HG03457 (cell line): ENCODE measurements at regions not wholly inside any gene's neighbourhood (a gene's known extent, or its start where the extent isn't known, plus 50 kb on each side); places are given as distances from the start of the nearest gene placed in this dataset.
"Not testable (repeated sequence)": the region's sequence is repeated elsewhere in the genome, so short reads cannot be mapped to it uniquely, and the experiment has no call there.

Experiments used
- ATAC-seq: cut with Tn5 transposase; IDR thresholded peaks from one replicate; pipeline ENCODE4 v1.9.1; 2021; ENCODE audit warnings: moderate number of reproducible peaks; ENCODE audit not compliant: unreplicated experiment

DNA sequence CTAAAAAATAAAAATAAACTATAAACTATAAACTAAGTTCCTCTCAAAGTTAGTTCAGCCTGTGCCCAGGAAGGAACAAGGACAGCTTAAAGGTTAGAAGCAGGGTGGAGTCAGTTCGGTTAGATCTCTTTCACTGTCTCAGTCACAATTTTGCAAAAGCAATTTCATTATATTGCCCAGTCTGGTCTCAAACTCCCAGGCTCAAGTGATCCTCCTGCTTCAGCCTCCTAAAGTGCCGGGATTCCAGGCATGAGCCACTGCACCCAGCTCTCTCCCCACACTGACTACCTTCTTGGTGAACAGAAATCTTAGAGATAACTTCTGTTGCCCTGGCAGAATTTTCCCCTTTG is 146.3 kb upstream of the TRIM24 start:
- ATAC-seq = no peak

DNA sequence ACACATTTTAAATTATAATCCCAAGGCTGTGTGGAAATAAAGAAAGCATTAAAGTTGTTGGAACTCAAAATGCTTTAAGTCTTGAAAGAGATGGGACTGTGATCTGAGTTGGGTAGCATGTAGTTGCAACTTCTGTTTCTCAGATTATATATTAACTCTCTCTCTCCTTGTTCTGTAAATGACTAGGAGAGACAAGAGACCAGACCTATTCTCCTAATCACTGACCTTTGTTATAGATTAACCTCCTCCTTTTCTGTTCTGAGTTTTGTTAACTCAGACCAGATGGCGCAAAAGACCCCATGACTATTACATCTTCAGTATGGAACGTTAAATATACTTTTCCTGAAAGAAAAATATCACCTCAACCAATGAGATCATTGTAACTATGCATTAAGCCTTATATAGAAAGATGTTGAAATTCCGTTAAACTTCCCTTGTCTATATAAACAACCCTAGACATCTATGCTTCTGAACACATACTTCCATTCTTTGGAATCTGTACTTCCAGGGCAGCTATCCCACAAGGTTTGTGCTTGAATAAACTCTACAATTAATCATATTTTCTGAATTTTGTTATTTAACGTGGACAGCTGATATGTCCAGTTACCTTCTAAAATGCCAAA is 143.5 kb upstream of the TRIM24 start:
- peak; percentile 98 for ATAC-seq

DNA sequence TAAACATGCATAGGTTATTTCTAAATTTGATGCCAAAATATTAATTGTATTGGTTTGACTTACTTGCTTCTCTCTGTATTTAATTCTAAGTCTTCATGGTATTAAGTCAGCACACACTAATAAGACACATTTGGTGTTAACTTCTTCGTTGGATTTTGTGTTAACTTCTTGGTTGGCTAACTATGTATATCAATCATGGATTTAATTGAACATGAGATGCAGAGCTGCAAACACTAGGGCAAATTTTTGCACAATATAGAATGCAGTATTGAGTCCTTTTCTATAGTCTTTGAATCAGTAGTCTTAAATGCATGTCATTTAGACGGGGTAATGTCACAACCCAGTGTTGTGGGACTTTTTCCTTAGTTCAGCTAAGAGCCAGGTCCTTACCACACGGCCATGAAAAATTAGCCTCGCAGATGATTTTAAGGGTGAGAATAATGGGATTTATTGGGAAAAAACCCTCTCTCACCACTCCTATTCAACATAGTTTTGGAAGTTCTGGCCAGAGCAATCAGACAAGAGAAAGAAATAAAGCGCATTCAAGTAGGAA is 142.9 kb upstream of the TRIM24 start:
- ATAC-seq = no peak

DNA sequence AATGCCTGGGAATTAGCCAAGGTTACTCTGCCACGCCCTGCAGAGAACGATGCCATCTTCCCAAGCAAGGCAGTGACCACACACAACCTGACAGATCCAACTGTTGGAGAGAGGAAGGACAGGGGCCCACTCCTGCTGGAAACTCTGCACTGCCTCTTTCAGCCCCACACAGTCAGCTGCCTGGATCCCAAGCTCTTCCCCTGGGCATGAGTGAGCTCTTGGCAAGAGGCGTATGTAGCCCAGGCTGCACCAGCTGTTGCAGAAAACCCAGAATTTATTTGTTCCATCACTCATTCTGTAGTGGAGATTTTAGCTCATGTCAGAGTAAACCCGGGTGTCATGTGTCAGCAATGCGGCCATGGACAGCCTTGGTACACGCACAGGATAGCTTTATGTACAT is 135.1 kb upstream of the TRIM24 start:
- ATAC-seq = no peak

DNA sequence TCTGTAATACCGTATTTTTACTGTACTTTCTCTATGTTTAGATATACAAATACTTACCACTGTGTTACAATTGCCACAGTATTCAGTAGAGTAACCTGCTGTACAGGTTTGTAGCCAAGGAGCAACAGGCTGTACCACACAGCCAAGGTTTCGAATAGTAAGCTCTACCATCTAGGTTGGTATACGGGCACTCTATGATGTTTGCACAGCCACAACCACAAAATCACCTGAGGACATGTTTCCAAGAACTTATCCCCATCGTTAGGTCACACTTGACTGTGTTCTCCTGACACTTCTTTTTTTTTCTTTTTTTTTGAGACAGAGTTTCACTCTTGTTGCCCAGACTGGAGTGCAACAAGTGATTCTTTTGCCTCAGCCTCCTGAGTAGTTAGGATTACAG is 134.6 kb upstream of the TRIM24 start:
- no peak for ATAC-seq

DNA sequence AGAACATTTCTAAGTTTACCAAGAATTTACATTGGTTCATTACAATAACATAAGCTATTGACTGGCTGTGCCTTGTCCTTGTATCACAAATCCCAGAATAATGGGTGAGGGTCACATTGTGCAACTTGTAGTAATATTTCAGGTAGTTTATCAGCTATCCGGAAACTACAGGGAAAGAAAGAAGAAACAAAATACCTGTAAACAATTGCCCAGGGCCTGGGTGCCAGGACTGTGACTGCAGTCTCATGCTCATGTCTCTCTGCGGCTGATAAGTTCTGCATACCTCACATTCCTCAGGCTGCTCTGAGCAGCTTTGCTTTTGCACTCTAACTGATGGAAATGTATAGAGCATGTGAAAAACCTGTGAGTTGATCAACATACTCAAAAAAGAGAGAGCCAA is 131.8 kb upstream of the TRIM24 start:
- no peak for ATAC-seq

DNA sequence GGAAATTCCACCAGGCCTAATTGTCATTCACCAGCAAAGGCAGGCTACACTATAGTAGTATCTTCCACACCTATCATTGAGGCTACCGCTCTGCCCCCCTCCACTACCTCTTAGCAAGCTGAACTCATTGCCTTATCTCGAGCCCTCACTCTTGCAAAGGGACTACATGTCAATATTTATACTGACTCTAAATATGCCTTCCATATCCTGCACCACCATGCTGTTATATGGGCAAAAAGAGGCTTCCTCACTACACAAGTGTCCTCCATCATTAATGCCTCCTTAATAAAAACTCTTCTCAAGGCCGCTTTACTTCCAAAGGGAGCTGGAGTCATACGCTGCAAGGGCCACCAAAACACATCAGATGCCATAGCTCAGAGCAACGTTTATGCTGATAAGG is 127.2 kb upstream of the TRIM24 start:
- not testable (repeated sequence) for ATAC-seq

DNA sequence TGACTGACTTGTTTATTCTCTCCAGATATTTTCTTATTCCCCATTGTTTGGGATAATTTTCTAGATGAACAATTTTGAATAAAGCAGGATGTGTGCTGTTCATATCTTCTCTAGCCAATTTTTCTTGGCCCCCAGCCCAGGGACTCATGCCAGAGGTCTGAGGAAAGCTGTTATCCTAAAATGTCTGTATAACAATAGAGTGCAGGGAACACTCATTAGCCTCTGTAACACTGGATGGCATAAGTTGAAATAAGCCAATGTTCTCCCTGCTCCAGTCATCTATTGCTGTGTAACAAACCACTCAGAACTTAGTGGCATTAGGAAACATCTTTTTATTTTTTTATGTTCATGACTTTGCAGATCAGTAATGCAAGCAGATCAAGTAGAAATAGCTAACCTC is 121.7 kb upstream of the TRIM24 start:
- ATAC-seq = no peak

DNA sequence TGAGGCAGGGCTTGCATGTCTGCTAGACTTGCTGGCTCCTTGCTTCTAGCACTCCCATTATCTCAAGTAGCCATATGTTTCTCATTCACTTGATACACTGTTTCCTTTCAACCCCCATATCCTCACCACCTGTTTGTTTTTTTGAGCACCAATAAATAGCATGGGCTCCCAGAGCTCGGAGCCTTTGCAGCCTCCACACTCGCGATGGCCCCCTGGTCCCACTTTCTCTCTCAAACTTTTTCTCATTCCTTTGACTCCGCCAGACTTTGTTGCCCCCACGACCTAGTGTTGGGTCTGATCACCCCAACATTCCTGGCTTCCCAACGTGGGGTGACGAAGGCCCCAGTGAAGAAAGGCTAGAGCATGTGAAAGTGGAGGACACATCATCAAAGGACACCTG is 120.8 kb upstream of the TRIM24 start:
- not testable (repeated sequence) for ATAC-seq

DNA sequence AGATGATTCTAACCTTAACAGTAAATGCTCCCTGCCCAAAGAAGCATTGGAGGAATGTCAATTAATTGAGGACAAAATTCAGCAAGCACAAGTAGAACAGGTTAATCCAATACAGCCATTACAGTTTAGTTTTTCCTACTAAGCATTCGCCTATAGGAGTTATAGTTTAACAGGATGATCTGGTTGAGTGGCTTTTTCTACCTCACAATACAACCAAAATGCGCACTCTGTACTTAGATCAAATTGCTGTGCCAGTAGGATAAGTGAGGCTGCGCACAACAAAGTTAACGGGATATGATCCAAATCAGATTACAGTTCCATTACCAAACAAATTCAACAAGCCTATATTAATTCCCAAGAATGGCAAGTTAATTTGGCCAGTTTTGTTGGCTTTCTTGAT is 117.1 kb upstream of the TRIM24 start:
- ATAC-seq = no peak

DNA sequence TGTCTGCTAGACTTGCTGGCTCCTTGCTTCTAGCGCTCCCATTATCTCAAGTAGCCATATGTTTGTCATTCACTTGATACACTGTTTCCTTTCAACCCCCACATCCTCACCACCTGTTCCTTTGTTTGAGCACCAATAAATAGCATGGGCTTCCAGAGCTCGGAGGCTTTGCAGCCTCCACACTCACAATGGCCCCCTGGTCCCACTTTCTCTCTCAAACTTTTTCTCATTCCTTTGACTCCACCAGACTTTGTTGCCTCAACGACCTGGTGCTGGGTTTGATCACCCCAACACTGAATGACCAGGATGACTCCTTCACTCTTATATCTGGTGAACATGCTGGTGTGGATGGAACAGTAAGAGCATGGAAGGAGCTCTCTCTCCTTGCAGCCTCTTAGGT is 114.5 kb upstream of the TRIM24 start:
- no peak for ATAC-seq

DNA sequence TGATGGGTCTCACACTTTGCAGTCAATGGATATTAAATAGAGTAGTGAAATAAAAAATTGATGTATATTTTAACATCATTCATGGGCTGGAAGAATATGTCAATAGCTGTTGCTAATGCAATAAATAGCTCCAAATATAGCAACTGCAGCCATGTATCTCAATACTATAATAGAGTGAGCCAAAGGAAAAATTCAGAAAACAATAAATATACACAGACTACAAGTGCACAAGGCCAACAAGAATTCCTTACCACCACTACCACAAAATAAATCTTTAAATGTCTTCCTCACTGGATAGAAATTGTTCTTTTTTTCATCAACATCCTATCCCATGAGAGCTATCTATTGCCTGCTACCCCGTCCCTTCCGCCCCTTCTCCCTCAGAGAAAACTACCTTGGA is 113.1 kb upstream of the TRIM24 start:
- no peak for ATAC-seq

DNA sequence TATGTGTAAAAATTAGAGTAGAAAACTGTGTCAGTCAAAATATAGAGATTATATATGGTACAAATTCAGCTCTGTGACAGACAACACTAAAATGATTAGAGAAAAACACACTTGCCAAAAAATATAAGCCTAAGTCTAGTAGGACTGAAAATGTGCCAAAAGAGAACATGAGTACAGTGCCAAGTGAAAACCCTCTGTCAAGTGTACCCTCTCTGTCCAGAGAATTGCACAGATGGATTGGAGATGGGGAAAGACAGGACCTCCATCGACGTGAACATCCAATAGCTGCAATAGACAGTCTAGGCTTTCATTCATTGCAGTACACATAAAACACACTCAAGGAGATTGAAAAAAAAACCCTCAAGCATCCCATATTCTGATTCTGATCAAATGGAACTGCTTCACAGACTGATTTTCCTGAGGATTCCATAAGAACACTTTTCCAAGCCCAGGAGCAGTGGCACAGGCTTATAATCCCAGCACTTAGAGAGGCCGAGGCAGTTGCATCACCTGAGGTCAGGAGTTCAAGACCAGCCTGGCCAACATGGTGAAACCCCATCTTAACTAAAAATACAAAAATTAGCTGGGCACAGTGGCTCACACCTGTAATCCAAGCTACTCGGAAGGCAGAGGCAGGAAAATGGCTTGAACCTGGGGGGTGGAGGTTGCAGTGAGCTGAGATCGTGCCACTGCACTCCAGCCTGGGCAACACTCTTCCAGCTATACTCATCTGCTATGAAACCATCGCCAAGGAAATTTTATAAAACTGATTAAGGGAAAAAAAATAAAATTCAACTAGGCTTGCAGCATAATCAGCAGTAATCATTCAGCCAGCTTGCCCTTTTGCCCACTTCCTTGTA is 110.0 kb upstream of the TRIM24 start:
- ATAC-seq = no peak

DNA sequence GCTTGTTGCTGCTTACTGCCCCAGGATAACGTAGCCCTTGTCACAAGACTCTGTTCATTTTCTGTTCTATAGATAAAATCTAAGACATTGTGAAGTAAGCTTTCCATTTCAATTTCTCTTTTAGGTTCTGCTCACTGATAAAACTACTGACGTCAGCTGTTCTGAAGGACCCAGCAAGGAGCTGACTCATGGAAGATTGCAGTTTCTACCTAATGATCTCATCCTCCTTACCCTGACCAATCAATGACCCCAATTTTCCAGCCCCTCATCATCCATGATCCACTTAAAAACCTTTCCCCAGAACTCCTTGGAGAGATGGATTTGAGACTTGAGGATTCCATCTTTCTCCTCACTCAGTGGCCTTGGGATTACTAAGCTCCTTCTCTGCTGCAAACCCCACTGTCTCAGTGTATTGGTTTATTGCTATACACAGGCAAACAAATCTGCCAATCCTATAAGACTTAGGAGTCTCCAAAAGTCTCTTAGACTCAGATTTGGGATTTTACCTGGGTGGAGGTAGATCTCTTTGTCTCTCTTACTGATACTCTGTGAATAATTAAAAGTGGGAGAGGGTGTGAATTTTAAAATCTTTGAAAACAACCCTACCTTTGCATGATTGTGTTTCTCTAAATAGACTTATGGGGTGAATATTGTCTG is 109.2 kb upstream of the TRIM24 start:
- ATAC-seq = no peak

DNA sequence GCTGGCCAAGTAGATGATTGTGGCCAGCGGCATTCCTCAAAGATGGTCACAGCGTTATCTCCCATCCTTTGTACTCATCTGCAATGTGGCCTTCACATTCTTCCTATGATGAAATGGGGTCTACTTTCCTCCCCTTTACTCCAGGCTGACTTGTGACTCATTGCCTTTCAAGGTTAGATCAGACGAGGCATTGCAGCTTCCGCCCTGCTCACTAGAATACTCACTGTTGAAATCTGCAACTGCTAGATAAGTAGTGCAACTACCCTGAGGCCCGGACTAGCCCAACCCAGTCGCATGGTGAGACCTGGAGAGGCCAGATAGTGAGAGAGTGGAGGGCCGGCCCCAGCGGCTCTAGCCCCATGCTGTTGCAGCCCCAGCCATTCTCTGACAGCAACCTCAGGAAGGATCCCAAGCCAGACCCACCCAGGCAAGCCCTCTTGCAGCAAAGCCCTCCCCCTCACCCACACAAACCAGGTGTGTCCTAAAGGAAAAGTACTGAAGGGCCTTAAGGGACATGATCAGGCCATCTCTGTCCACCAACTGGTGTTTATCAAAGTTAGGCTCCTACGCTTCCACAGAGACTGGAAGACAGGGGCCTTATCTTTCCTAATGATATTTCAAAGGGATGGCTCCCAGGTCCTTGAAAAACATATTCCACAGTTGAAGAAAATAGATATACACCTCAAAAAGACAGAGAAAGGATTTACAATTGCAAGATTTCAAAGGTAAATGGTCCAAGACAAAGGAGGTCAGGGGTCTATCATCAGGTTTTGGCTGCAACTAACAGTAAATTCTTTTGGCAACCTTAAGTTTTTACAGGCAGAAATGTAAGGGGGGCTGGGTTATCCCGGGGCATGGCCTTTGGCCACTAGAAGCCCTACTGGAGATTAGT is 107.2 kb upstream of the TRIM24 start:
- no peak for ATAC-seq

DNA sequence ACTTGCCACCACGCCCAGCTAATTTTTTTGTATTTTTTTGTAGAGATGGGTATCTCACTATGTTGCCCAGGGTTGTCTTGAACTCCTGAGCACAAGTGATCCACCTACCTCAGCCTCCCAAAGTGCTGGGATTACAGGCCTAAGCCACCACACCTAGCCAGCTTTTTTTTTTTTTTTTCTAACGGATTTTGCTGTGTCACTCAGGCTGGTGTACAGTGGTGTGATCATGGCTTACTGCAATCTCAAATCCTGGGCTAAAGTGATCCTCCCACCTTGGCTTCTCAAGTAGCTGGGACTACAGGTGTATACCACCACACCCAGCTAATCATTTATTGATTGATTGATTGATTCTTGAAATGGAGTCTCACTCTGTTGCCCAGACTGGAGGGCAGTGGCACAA is 106.0 kb upstream of the TRIM24 start:
- ATAC-seq = no peak

DNA sequence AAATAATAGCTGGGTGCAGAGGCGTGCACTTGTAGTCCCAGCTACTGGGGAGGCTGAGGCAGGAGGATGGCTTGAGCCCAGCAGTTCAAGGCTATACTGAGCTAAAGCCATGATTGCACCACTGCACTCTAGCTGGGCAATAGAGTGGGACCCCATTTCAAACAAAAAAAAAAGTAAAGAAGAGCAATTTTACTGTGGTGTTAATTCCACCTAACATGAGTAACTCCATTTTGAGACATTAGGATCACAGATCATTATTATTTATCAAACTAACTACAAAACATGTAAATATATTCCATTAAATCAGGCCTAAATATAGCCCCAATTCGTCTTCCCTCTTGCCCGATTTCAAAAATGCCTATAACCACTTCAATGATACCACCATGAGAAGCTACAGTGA is 104.8 kb upstream of the TRIM24 start:
- ATAC-seq = no peak

DNA sequence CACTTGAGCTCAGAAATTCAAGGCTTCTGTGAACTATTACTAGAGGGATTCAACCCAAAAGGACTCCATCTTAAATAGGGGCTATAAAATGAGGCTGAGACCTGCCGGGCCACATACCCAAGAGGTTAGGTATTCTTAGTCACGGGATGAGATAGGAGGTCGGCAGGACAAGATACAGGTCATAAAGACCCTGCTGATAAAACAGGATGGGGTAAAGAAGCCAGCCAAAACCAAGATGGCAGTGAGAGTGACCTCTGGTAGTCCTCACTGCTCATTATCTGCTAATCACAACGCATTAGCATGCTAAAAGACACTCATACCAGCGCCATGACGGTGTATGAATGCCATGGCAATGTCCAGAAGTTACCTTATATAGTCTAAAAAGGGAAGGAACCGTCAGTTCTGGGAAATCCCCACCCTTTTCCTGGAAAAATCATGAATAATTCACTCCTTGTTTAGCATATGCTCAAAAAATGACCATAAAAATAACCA is 101.2 kb upstream of the TRIM24 start:
- ATAC-seq = no peak

DNA sequence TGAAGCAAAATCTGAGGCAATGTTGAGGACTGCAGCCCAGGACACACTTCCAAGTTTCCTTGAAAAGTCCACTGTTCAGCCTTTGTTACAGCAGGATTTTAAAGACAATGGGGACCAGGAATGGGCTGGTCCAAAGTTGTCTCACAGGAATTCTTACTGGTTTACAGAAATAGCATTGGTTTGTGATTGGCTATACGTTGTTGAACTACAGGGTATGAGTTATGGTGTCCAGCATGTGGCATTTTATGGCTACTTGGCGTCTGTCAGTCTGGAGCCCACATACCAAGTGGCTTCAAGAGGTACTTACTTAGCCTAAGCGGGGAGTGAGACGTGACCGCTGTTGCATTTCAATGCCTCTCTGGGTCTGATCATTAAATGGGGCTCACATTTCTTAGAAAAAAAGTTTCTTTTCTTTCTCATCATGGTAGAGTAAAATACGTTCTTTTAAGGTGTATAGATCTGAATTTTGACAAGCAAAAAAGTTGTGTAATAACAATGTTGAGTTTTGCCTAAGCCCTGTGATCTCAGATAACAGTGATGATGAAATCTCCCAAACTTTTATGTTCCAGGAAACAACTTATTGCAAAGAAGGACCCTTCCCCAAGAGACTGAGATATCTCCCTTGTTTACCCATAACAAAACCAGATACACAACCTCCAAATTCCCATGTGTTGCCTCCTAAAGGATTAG is 100.0 kb upstream of the TRIM24 start:
- ATAC-seq = no peak

DNA sequence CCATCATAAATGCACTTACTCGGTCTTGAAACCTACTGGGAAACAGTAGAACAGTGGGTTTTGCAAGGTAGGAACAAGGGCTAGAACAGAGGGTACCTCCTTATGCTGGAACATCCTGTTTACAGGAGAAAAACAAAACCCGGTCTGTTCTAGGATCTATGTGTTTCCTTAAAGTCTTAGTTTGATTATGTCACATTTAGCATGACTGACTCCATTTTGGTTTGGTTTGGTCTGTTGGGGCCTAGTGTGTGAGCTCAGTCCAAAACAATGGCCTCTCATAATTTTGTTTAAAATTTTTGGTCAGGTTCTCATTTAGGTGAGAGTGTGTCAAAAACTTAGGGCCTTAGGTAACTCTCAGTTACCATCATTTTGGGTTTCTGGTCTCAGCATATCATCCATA is 96.3 kb upstream of the TRIM24 start:
- no peak for ATAC-seq
